HG03342 (cell line): ENCODE measurements at regions not wholly inside any gene's neighbourhood (a gene's known extent, or its start where the extent isn't known, plus 50 kb on each side); places are given as distances from the start of the nearest gene placed in this dataset.

Experiments
- ATAC-seq: cut with Tn5 transposase; IDR thresholded peaks from one replicate; pipeline ENCODE4 v1.9.1; 2021; ENCODE audit warnings: mild to moderate bottlenecking, moderate library complexity; ENCODE audit not compliant: unreplicated experiment

GRCh38 chr1:47696737-47697441 lies 259.0 kb downstream of the FOXD2 start:
- no peak for ATAC-seq

- no peak for ATAC-seq
Observed at GRCh38 chr1:47697616-47698335, 259.9 kb downstream of the FOXD2 start.

GRCh38 chr1:47699492-47700235 lies 261.8 kb downstream of the FOXD2 start:
- ATAC-seq: no peak

- no peak for ATAC-seq
Observed at GRCh38 chr1:47701283-47701682, 263.4 kb downstream of the FOXD2 start.

- no peak for ATAC-seq
Observed at GRCh38 chr1:47701741-47702515, 264.1 kb downstream of the FOXD2 start.

GRCh38 chr1:47703156-47703825 lies 265.4 kb downstream of the FOXD2 start:
- ATAC-seq: no peak

- ATAC-seq: no peak
Observed at GRCh38 chr1:47703981-47704596, 266.2 kb downstream of the FOXD2 start.

GRCh38 chr1:47705517-47706130 lies 267.8 kb downstream of the FOXD2 start:
- ATAC-seq: no peak

GRCh38 chr1:47707503-47707902 lies 269.7 kb downstream of the FOXD2 start:
- no peak for ATAC-seq

GRCh38 chr1:47708019-47708535 lies 270.2 kb downstream of the FOXD2 start:
- no peak for ATAC-seq

- ATAC-seq: no peak
Observed at GRCh38 chr1:47708658-47709018, 270.8 kb downstream of the FOXD2 start.

GRCh38 chr1:47709019-47709871 lies 271.4 kb downstream of the FOXD2 start:
- no peak for ATAC-seq

GRCh38 chr1:47709872-47710231 lies 272.0 kb downstream of the FOXD2 start:
- ATAC-seq: no peak

- ATAC-seq: peak; percentile 71
Observed at GRCh38 chr1:47710329-47711071, 272.7 kb downstream of the FOXD2 start.
